Suppressor macrophage treated with lipopolysaccharide for 1 hour (primary cell): ENCODE measurements at regions not wholly inside any gene's neighbourhood (a gene's known extent, or its start where the extent isn't known, plus 50 kb on each side); places are given as distances from the start of the nearest gene placed in this dataset.
"Not testable (repeated sequence)": the region's sequence is repeated elsewhere in the genome, so short reads cannot be mapped to it uniquely, and the experiment has no call there.

Experiments
- DNase-seq, 3 donors: peaks; one replicate each; pipeline ENCODE4 v3.0.0-alpha.2; 2020 to 2022

- no peak for DNase-seq
Observed at GRCh38 chr2:194465641-194466040, 1191.4 kb upstream of the SLC39A10 start.

DNA sequence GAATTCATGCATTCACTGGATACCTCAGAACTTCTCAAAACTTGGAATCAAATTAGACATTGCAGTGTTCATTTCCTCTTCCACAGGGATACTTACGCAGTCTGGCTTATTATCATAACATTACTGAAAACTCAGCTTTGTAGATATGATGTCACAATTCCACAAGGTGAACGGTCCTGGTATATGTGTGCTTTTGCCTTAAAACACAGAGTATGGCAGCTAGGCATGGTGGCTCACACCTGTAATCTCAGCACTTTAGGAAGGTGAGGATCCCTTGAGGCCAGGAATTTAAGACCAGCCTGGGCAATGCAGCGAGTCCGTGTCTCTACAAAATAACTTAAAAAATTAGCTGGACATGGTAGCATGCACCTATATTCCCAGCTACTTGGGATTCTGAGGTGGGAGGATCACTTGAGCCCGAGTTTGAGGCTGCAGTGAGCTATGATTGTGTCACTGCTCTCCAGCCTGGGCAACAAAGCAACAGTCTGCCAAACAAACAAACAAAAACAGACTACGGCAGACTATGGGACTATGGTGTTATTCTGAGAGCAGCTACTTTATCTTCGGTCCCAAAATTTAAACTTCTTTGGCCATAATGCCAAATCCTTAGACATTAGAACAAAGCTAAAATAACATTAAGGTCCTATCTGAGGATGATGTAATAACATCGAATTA, 1191.9 kb upstream of the SLC39A10 start:
- no peak for DNase-seq

DNA sequence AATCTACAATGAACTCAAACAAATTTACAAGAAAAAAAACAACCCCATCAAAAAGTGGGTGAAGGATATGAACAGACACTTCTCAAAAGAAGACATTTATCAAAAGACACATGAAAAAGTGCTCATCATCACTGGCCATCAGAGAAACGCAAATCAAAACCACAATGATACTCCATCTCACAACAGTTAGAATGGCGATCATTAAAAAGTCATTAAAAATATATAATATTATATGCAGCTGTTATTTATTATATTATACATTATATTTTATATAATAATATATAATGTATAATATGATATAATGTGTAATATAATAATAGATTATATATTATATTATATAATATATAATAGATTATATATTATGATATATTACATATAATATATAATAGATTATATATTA, 1194.1 kb upstream of the SLC39A10 start:
- not testable (repeated sequence) for DNase-seq

DNA sequence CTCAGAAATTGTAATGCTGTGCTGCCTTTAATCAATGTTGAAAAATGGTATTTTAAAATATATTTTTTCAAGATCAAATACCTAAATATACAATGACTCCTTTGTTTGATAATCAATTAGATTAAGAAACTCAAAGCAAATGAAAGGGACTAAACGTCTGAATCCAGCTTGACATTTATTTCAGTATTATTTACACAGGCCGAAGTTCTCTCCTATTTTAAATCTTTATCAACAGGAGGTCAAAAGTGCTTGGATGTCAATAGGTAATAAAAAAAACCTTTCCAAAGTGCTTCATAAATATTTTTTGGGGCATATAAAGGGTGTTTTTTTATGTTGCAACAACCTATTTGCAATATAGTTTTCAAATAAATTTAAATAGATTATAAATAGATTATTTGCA, 1201.7 kb upstream of the SLC39A10 start:
- no peak for DNase-seq

DNA sequence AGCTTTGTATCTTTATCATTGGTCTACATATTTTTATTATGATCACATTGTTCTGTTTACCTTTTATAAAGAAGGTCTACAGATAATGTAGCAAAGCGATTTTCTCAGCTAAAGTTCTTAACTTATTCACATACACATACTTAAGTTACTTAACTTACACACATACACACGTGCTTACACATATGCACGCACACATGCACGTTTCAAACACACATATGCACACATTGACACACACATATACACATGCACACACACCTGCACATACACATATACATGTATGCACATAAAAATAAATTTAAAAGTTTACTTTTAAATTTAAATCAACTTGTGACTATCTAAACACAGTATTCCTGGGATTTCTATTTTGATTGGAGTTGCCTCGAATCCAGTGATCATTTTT, 1204.5 kb upstream of the SLC39A10 start:
- DNase-seq, result no peak

DNA sequence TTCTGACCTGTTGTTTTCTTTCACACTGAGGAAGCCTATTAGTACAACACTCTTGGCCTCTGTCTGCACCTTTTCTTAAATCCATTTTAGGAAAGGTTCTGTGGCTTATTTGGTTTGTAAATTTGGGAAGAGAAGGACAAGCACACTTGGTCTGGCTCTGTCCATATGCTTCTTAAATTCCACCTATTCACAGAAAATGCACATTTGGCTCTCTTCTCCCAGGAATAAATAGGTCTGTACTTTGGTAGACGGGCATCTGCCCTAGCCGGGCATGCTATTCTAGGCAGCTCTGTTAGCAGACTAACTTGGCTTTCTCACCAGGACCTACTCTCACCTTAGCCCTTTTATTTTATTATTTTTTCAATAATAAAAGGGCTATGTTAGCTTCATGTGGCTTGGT, 1211.8 kb upstream of the SLC39A10 start:
- no peak for DNase-seq

DNA sequence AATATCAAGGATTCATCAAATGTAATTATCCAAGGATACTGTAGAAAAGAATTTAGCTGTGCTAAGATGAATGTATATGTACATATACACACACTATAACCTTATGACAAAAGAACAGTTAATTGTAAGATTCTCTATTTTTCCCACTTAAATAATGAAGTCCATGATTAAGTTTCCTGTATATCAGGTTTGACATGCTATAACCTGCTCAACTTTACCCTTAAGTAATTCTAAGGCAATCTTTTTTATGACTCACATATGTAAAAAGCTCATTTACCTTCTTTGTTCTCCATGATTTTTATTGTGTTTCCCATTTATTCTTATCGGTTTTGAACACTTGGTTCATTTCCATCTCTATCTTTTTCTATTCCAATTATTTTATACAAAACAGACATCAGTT, 1213.1 kb upstream of the SLC39A10 start:
- no peak for DNase-seq

DNA sequence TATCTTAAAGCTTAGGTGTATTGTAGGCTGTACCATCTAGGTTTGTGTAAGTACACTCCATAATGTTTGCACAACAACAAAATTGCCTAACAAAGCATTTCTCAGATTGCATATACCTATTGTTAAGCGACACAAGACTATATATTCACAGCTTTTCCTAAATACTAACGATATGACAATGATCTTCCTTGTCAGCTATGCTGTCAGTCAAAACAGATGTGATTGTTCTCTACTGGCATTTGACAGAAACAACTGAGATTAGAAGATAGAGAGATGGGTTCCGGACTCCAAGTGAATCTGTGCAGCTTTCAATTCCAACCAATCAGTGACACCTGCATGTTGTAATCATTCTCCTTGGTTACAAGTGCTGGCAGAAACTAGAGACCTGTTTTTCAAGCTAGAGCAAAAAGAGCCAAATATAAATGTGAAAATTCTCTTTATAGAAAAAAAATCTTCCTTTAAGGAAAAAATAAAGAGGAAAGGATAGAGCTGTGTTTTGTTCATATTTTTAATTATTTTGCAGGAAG, 1232.3 kb upstream of the SLC39A10 start:
- no peak for DNase-seq

DNA sequence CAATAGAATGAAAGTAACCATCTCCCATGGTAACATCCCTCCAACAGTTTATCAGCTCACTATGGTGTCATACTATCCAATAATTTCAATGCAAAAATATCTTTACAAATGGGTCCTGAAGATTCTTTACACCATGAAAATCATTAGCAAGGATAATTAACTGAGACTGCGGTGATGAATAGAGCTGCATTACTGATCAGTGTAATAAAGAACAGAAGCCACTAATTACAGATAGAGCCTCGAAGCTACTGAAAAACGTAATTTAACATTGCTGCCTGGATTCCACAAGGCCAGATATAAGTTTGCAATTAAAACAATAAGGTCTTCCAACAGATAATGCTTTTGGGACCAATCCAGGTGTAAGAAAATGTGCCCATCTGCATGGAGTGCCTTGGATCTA, 1245.8 kb upstream of the SLC39A10 start:
- no peak for DNase-seq

- DNase-seq, result no peak
Observed at GRCh38 chr2:194395818-194396217, 1261.2 kb upstream of the SLC39A10 start.

GRCh38 chr2:194385376-194385775, 1271.7 kb upstream of the SLC39A10 start:
- no peak for DNase-seq

- DNase-seq, result no peak
Observed at GRCh38 chr2:194383401-194383800, 1273.6 kb upstream of the SLC39A10 start.

GRCh38 chr2:194382221-194382620, 1274.8 kb upstream of the SLC39A10 start:
- no peak for DNase-seq

DNA sequence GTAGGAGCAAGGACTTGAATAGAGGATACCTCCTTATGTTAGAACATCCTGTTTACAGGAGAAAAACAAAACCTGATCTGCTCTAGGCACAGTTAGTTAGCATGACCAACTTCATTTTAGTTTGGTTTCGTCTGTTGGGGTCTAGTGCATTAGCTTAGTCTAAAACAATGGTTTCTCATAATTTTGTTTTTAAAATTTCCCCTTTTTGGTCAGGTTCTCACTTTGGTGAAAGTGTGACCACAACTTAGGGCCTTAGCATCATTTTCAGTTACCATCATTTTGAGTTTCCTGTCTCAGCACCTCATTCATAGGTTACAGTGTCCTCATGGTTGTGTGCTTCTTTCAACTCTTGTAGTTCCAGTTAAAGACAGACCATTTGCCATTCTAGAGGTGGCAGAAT, 1277.0 kb upstream of the SLC39A10 start:
- no peak for DNase-seq

DNA sequence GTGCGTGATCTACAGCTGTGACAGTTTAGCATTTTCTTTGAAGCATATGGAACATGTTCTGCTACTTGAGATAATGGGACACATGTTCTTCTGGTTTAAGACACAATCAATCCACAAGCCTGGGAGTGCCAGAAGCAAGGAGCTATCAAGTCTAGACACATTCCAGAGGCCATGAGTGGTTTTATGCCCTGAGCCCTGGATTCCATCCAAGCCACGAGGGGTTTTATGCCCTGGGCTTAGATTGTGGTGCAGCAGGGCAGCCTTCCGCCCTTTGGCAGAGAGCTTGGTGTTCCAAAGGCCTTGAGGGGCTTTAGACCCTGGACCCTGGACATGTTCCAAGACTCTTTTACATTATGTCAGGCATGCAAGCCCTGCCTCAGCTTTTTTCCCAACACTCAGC, 1289.6 kb upstream of the SLC39A10 start:
- DNase-seq, result not testable (repeated sequence)

- no peak for DNase-seq
Observed at GRCh38 chr2:194363878-194364277, 1293.1 kb upstream of the SLC39A10 start.

GRCh38 chr2:194363295-194363694, 1293.7 kb upstream of the SLC39A10 start:
- DNase-seq, result no peak

DNA sequence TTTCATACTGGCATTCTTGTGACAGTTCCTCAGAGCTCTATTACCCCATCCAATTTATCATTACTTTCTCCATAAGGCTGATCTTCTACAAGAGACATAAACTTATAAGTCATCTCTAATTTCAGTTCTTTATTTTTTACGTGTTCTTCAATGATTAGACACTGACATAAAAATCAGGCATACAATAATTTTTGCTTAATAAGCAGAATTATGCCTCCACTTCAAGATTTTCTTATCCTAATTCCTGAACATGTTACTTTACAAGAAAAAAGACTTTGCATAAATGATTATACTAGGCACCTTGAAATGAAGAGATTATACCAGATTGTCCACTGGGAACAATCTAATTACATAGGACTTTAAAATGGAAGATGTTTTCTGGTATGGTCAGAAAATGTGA, 1304.5 kb upstream of the SLC39A10 start:
- DNase-seq, result no peak

- DNase-seq, result no peak
Observed at GRCh38 chr2:194346193-194346592, 1310.8 kb upstream of the SLC39A10 start.

- no peak for DNase-seq
Observed at GRCh38 chr2:194345347-194345746, 1311.7 kb upstream of the SLC39A10 start.

DNA sequence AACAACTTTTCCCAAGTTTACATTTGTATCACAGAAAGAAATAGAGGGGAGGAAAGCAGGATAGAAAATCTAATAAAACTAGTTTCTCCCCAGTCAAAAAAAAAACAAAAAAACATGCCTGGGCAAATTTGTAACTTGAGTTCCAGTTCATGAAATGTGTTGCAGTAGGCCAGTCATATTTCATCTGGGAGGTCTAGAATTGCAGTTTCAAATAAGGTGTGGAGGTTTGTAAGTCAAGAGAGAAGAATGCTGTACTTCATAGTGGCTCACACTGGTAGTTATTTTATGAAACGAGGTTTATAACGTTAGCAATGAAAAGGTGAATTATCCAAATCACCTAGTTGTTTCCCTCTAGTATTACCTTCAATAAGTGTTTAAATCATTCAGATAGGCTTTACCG, 1313.9 kb upstream of the SLC39A10 start:
- no peak for DNase-seq

- no peak for DNase-seq
Observed at GRCh38 chr2:194332799-194333490, 1324.1 kb upstream of the SLC39A10 start.

GRCh38 chr2:194328456-194328855, 1328.6 kb upstream of the SLC39A10 start:
- DNase-seq, result no peak

DNA sequence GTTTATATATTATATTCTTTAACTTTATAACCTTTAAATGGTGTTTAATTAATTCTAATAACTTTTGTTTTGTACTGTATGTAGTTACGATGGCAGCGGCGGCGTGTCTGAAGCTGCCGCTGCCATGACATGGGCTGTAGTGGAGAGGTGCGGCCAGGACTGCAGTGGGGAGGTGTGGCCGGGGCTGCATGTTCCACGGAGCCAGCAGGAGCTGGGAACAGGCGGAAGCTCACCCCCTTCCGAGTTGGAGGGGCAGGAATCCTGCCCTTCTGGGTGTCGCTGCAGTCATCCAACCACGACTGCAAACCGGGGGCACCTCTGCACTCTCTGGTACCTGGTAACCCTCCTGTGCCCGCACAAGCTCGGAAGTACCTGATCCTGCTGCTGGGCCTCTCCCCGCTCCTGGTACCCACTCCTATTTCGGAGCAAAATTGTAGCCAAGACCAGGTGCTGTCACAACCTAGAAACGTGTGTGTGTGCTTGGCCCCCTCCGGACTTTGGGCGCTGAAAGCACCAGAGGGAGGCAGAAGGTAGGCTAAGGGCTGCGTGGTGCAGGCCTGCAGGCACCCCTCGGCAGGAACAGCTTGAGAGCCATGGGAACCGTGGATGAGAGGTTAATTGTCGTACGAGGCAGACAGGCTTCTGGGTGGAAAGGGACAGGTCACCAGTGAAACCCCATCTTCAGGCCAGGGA, 1329.7 kb upstream of the SLC39A10 start:
- no peak for DNase-seq
